ENCODE measurements at regions not wholly inside any gene's neighbourhood (a gene's known extent, or its start where the extent isn't known, plus 50 kb on each side); places are given as distances from the start of the nearest gene placed in this dataset.

DNA sequence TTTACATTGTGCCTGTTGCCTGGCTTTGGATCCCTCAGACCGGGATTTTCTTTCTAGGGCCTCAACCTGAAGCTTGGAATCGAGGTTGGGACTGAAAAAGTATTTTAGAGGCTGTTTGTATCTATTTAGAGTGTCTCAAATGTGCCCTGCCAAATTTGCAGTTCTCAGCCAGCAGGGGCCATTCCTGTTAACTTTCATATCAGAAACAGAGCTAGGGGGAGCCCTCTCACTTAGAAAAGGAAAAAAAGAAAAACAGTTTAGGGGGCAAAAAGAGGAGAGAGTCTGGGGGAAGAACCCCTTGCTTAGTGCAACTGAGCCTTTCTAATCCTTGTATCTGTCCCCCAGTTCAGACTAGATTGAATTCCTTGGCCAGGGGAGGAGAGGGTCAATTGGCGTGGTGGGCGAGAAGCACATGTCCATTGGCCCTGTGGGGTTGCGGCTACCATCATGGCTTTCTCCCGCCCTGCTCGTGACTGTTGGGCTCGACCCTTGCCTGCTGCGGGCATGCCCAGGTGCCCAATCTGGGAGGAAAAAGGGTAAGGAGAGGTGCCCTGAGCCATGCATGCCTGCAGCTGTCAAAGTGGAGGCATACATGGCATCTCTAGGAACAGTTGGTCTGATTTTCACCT, 101.6 kb downstream of the CFAP44 start:
- TF ChIP-seq TBP (IDR thresholded peaks at IDR 0.05; ENCODE audit: low read depth, low read length), result no peak
- TF ChIP-seq BCL11A (IDR thresholded peaks at IDR 0.05; ENCODE audit: low read depth in 2 of 2, low read length in 2 of 2), result no peak
- TF ChIP-seq, protein P1, sequence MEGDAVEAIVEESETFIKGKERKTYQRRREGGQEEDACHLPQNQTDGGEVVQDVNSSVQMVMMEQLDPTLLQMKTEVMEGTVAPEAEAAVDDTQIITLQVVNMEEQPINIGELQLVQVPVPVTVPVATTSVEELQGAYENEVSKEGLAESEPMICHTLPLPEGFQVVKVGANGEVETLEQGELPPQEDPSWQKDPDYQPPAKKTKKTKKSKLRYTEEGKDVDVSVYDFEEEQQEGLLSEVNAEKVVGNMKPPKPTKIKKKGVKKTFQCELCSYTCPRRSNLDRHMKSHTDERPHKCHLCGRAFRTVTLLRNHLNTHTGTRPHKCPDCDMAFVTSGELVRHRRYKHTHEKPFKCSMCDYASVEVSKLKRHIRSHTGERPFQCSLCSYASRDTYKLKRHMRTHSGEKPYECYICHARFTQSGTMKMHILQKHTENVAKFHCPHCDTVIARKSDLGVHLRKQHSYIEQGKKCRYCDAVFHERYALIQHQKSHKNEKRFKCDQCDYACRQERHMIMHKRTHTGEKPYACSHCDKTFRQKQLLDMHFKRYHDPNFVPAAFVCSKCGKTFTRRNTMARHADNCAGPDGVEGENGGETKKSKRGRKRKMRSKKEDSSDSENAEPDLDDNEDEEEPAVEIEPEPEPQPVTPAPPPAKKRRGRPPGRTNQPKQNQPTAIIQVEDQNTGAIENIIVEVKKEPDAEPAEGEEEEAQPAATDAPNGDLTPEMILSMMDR (IDR thresholded peaks at IDR 0.05; ENCODE audit: control extremely low read depth in 1 of 3, insufficient read depth in 1 of 3, low read depth in 1 of 3, low read length in 3 of 3), result peak in 2 of 3 experiments; percentile 46 to 89; a peak in 3 of 4 replicates
- no peak for TF ChIP-seq SP1 (IDR thresholded peaks at IDR 0.05; ENCODE audit: low read depth, low read length)
- no peak for TF ChIP-seq POLR2A (IDR thresholded peaks at IDR 0.05; ENCODE audit: control extremely low read depth in 1 of 2, low read depth in 2 of 2, low read length in 2 of 2)
- TF ChIP-seq, protein P2, sequence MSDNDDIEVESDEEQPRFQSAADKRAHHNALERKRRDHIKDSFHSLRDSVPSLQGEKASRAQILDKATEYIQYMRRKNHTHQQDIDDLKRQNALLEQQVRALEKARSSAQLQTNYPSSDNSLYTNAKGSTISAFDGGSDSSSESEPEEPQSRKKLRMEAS (IDR thresholded peaks at IDR 0.05), result peak; percentile 53; the same call in 1 of the 2 replicates
- no peak for TF ChIP-seq EGR1 (IDR thresholded peaks at IDR 0.05; ENCODE audit: borderline replicate concordance, low read depth, low read length)
- no peak for TF ChIP-seq MAFK (IDR thresholded peaks at IDR 0.05; ENCODE audit: low read depth, low read length)
- TF ChIP-seq GABPA (IDR thresholded peaks at IDR 0.05; ENCODE audit: borderline replicate concordance, insufficient read depth, low read length), result no peak
- TF ChIP-seq YY1 (IDR thresholded peaks at IDR 0.05; ENCODE audit: low read depth, low read length), result no peak
- TF ChIP-seq, protein P3, sequence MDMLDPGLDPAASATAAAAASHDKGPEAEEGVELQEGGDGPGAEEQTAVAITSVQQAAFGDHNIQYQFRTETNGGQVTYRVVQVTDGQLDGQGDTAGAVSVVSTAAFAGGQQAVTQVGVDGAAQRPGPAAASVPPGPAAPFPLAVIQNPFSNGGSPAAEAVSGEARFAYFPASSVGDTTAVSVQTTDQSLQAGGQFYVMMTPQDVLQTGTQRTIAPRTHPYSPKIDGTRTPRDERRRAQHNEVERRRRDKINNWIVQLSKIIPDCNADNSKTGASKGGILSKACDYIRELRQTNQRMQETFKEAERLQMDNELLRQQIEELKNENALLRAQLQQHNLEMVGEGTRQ (IDR thresholded peaks at IDR 0.05; ENCODE audit: low read length), result no peak
- TF ChIP-seq TCF12 (IDR thresholded peaks at IDR 0.05; ENCODE audit: low read depth, low read length), result no peak
- no peak for TF ChIP-seq SIRT6 (IDR thresholded peaks at IDR 0.05; ENCODE audit: low read length)
